Ishikawa (cell line): ENCODE measurements at regions not wholly inside any gene's neighbourhood (a gene's known extent, or its start where the extent isn't known, plus 50 kb on each side); places are given as distances from the start of the nearest gene placed in this dataset.

Source experiments
- CEBPB ChIP-seq: IDR thresholded peaks from 2 replicates; pipeline ENCODE4 v1.6.1; 2012
- CREB1 ChIP-seq: IDR thresholded peaks from 2 replicates; pipeline ENCODE4 v1.6.1; 2012; ENCODE audit warnings: low read depth
- EGR1 ChIP-seq: IDR thresholded peaks from 2 replicates; pipeline ENCODE4 v1.6.1; 2012
- EP300 ChIP-seq: IDR thresholded peaks from 2 replicates; pipeline ENCODE4 v1.6.1; 2012; ENCODE audit warnings: borderline replicate concordance
- FOXM1 ChIP-seq: IDR thresholded peaks from 2 replicates; pipeline ENCODE4 v1.6.1; 2012; ENCODE audit warnings: low read depth, borderline replicate concordance
- MAX ChIP-seq: IDR thresholded peaks from 2 replicates; pipeline ENCODE4 v1.6.1; 2012
- NFIC ChIP-seq: IDR thresholded peaks from 2 replicates; pipeline ENCODE4 v1.6.1; 2012
- RAD21 ChIP-seq: IDR thresholded peaks from 2 replicates; pipeline ENCODE4 v1.6.1; 2012; ENCODE audit warnings: low read depth
- TAF1 ChIP-seq: IDR thresholded peaks from 2 replicates; pipeline ENCODE4 v1.6.1; 2012; ENCODE audit warnings: low read depth, mild to moderate bottlenecking
- TCF12 ChIP-seq: IDR thresholded peaks from 2 replicates; pipeline ENCODE4 v1.6.1; 2012; ENCODE audit warnings: low read depth
- TEAD4 ChIP-seq: IDR thresholded peaks from 2 replicates; pipeline ENCODE4 v1.6.1; 2012
- USF1 ChIP-seq: IDR thresholded peaks from 2 replicates; pipeline ENCODE4 v1.6.1; 2012
- YY1 ChIP-seq: IDR thresholded peaks from 2 replicates; pipeline ENCODE4 v1.6.1; 2012; ENCODE audit warnings: low read depth
- ZBTB7A ChIP-seq: IDR thresholded peaks from 2 replicates; pipeline ENCODE4 v1.6.1; 2012; ENCODE audit warnings: low read depth
- TF ChIP-seq, protein P1 (sequence below): IDR thresholded peaks from 2 replicates; pipeline ENCODE4 v1.6.1; 2012; ENCODE audit warnings: low read depth, mild to moderate bottlenecking

DNA sequence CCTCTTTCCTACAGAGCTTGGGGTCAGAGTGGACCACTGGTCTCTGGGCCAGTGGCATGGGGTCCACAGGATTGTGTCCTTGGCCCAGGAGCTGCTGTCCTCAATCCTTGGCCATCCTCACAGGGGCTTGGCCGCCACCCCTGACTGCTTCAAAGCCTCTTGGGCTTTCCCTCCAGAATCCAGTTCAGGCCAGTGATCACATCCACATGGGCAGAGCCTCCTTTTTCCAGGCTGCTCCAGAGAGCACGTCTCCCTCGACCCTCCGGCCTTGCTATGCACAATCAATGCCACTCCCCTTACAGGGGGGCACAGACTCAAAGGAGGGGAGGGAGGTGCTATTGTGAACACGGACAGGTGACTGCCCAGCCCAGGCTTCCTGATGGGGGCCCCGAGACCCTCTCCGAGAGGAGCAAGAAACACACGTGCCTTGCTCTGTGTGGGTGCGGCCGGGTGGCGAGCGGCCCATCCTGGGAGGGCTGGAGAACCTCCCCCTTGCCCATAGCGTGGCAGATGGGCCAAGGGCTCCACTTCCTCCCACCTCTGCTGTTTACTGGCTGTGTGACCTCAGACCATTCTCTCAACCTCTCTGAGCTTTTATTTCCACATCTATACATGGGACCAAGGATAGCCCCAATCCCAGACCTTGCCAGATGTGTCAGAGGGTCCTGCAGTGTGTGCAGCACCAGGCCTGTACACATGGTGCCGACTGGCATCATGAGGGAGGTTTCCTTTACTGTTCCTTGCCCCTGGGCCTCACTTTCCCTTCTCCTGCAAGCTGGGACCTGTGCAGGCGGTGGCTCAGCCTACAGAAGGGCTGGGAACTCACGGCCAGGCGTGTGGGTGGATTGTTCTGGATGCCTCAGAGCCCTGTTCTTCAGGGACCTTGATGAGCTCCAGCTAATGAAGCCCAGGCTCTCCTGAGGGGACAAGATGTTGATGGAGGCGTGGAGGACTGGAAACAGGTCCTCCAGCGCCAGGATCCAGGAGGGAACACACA, 229.0 kb upstream of the GSE1 start:
- TF ChIP-seq, protein P1, sequence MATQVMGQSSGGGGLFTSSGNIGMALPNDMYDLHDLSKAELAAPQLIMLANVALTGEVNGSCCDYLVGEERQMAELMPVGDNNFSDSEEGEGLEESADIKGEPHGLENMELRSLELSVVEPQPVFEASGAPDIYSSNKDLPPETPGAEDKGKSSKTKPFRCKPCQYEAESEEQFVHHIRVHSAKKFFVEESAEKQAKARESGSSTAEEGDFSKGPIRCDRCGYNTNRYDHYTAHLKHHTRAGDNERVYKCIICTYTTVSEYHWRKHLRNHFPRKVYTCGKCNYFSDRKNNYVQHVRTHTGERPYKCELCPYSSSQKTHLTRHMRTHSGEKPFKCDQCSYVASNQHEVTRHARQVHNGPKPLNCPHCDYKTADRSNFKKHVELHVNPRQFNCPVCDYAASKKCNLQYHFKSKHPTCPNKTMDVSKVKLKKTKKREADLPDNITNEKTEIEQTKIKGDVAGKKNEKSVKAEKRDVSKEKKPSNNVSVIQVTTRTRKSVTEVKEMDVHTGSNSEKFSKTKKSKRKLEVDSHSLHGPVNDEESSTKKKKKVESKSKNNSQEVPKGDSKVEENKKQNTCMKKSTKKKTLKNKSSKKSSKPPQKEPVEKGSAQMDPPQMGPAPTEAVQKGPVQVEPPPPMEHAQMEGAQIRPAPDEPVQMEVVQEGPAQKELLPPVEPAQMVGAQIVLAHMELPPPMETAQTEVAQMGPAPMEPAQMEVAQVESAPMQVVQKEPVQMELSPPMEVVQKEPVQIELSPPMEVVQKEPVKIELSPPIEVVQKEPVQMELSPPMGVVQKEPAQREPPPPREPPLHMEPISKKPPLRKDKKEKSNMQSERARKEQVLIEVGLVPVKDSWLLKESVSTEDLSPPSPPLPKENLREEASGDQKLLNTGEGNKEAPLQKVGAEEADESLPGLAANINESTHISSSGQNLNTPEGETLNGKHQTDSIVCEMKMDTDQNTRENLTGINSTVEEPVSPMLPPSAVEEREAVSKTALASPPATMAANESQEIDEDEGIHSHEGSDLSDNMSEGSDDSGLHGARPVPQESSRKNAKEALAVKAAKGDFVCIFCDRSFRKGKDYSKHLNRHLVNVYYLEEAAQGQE, result no peak
- TF ChIP-seq FOXM1 (no peak), MAX (no peak), EP300 (no peak), CEBPB (no peak)

GRCh38 chr16:85384833-85385462, 228.2 kb upstream of the GSE1 start:
- TF ChIP-seq MAX, result peak; percentile 80
- TF ChIP-seq, protein P1, result no peak
- TF ChIP-seq CEBPB, result no peak
- peak; percentile 69; the same call in 1 of the 2 replicates for TF ChIP-seq FOXM1
- TF ChIP-seq EP300, result peak; percentile 75
- 0 out of 2 replicates have a peak, but pooled peaks have one; percentile 13 for TF ChIP-seq USF1
- 0 out of 2 replicates have a peak, but pooled peaks have one; percentile 24 for TF ChIP-seq YY1
- peak; percentile 94 for TF ChIP-seq TCF12
- peak; percentile 87 for TF ChIP-seq NFIC
- no peak for TF ChIP-seq CREB1
- no peak for TF ChIP-seq EGR1
- TF ChIP-seq RAD21, result no peak
- TF ChIP-seq TEAD4, result no peak
- no peak for TF ChIP-seq ZBTB7A
- TF ChIP-seq TAF1, result no peak

DNA sequence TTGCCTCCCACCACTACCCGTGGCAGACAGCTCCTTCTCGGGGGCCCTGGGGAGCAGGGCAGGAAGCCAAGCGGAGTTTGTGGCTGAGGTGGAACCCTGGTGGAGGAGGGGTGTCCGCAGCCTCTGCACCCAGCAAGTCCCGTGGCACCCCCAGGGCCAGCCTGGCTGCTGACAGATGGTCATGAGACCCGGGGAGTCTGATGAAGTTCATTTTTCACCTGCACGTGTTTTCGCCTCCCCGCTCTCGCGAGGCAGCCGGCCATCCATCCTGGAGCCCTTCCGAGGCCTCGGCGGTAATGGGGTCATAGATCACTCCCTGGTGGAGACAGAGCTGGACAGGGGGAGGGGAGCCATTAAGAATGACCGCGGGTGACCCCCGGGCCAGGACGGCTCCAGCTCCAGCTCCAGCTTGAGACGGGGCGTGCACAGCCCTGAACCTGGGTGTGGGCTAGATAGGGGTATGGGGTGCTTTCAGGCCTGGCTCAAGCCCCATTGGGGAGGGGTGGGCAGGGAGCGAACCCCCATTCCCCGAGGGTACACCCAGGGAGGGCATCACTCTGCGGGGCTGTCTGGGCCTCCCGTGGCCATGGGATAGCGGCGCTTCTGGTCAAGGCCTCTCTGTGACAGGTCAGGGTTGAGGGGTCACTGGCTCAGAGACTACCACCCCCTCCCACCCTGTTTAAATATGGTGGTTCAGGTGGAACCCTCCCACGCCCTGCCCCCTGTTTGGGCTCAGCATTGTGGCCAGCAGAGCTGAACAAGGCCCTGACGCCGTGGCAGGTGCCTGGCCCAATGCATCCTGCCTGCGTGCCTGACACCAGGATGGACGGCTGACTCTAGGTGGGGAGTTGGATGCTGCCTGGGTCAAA, 227.4 kb upstream of the GSE1 start:
- no peak for TF ChIP-seq USF1
- no peak for TF ChIP-seq TEAD4
- TF ChIP-seq, protein P1, result no peak
- no peak for TF ChIP-seq TCF12
- TF ChIP-seq YY1, result no peak
- TF ChIP-seq RAD21, result no peak
- TF ChIP-seq EP300, result no peak
- TF ChIP-seq CEBPB, result no peak
- TF ChIP-seq TAF1, result no peak
- TF ChIP-seq NFIC, result no peak
- no peak for TF ChIP-seq CREB1
- TF ChIP-seq FOXM1, result no peak
- TF ChIP-seq MAX, result no peak
